ENCODE measurements at regions not wholly inside any gene's neighbourhood (a gene's known extent, or its start where the extent isn't known, plus 50 kb on each side); places are given as distances from the start of the nearest gene placed in this dataset.

DNA sequence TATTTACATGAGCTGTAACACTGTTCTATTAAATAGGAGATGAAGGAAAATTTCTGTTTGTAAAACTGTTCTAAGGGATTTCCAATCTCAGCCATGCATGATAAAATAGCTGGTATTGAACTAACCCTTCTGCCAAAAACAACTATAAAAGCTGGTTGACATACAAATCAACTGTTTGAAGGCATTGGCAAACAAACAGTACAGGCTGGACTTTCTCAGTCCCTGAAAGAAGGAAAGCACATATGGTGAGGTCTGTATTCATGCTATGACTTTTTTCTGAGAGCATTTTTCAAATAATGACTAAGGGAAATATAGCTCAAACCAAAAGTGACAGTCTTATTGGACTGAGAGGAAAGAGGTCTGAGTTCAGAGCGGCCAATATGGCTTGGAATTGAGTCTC is 117.0 kb upstream of the CCDC54 start:
- DNase-seq (no peak), ATAC-seq (ENCODE audit: insufficient read depth, low read depth) (no peak)
- Histone ChIP-seq H3K4me2 (ENCODE audit: insufficient read depth, low read length) (no peak overlapping the region), H3K27ac (ENCODE audit: low read length) (no peak overlapping the region), H3K9me3 (ENCODE audit: insufficient read depth, low read length, severe bottlenecking) (no peaks in the 10 kb centered on the region), H3K4me1 (ENCODE audit: insufficient read depth, low read length) (no peaks in the 10 kb centered on the region), H2AFZ (ENCODE audit: low read depth, low read length) (no peak overlapping the region), H3K27me3 (ENCODE audit: insufficient read depth, low read length, poor library complexity) (no peaks in the 10 kb centered on the region), H3K36me3 (ENCODE audit: insufficient read depth, low read length) (no peaks in the 10 kb centered on the region), H4K20me1 (ENCODE audit: insufficient read depth, low read length) (no peaks in the 10 kb centered on the region), H3K79me2 (ENCODE audit: insufficient read depth, low read length) (no peaks in the 10 kb centered on the region), H3K4me3 (ENCODE audit: low read depth in 1 of 2, low read length in 2 of 2) (no peak overlapping the region), H3K9ac (ENCODE audit: low read depth, low read length) (no peak overlapping the region)
- TF ChIP-seq, protein P1, sequence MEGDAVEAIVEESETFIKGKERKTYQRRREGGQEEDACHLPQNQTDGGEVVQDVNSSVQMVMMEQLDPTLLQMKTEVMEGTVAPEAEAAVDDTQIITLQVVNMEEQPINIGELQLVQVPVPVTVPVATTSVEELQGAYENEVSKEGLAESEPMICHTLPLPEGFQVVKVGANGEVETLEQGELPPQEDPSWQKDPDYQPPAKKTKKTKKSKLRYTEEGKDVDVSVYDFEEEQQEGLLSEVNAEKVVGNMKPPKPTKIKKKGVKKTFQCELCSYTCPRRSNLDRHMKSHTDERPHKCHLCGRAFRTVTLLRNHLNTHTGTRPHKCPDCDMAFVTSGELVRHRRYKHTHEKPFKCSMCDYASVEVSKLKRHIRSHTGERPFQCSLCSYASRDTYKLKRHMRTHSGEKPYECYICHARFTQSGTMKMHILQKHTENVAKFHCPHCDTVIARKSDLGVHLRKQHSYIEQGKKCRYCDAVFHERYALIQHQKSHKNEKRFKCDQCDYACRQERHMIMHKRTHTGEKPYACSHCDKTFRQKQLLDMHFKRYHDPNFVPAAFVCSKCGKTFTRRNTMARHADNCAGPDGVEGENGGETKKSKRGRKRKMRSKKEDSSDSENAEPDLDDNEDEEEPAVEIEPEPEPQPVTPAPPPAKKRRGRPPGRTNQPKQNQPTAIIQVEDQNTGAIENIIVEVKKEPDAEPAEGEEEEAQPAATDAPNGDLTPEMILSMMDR (IDR thresholded peaks at IDR 0.05; ENCODE audit: borderline replicate concordance, extremely low read depth, low read length, poor library complexity, severe bottlenecking): no peak
- TF ChIP-seq EZH2 (IDR thresholded peaks at IDR 0.05; ENCODE audit: borderline replicate concordance, low read depth, low read length, severe bottlenecking): no peak

DNA sequence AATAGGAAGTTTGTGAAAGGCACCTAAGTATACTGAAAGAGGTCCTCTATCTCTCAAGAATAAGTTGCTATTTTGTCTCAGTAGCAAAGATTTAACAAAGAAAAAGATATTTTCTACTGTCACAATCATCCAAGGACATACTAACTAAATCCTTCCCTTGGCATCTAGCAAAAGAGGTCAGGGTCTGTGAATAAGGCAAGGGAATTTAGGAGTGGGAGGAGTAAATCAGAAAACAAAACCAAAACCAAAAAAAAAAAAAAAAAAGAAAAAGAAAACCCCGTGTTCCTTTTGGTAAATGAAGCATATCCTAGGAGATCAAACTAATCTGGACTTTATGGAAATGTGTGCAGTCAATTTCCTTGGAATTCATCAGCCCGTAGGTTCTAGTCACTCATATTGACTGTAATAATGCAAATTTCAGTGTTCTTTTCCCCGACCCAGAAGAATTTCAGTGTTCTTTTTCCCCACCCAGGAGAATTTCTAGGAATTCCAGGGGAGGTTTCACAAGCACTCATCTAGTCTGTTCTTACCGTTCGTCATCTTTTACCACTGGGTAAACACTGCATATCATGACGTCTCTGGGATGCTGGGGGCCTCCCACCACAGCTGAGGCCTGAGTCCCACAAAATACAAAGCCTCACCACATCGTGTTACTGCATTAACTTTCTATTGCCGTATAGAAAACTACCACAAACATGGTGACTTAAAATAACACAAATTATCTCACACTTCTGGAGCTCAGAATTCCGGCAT is 113.8 kb upstream of the CCDC54 start:
- no peak overlapping the region for H2AFZ ChIP-seq (ENCODE audit: low read depth, low read length)
- no peak for DNase-seq
- no peak overlapping the region for H3K4me3 ChIP-seq (ENCODE audit: low read depth in 1 of 2, low read length in 2 of 2)
- no peak for ATAC-seq (ENCODE audit: insufficient read depth, low read depth)
- no peaks in the 10 kb centered on the region for H3K79me2 ChIP-seq (ENCODE audit: insufficient read depth, low read length)
- TF ChIP-seq, protein P1 (IDR thresholded peaks at IDR 0.05; ENCODE audit: borderline replicate concordance, extremely low read depth, low read length, poor library complexity, severe bottlenecking): no peak
- no peak for TF ChIP-seq EZH2 (IDR thresholded peaks at IDR 0.05; ENCODE audit: borderline replicate concordance, low read depth, low read length, severe bottlenecking)
- H3K9ac ChIP-seq (ENCODE audit: low read depth, low read length): no peak overlapping the region
- H4K20me1 ChIP-seq (ENCODE audit: insufficient read depth, low read length): no peaks in the 10 kb centered on the region
- no peak overlapping the region for H3K27ac ChIP-seq (ENCODE audit: low read length)
- no peaks in the 10 kb centered on the region for H3K36me3 ChIP-seq (ENCODE audit: insufficient read depth, low read length)
- no peaks in the 10 kb centered on the region for H3K9me3 ChIP-seq (ENCODE audit: insufficient read depth, low read length, severe bottlenecking)
- no peak overlapping the region for H3K4me2 ChIP-seq (ENCODE audit: insufficient read depth, low read length)
- no peaks in the 10 kb centered on the region for H3K4me1 ChIP-seq (ENCODE audit: insufficient read depth, low read length)
- H3K27me3 ChIP-seq (ENCODE audit: insufficient read depth, low read length, poor library complexity): no peaks in the 10 kb centered on the region

DNA sequence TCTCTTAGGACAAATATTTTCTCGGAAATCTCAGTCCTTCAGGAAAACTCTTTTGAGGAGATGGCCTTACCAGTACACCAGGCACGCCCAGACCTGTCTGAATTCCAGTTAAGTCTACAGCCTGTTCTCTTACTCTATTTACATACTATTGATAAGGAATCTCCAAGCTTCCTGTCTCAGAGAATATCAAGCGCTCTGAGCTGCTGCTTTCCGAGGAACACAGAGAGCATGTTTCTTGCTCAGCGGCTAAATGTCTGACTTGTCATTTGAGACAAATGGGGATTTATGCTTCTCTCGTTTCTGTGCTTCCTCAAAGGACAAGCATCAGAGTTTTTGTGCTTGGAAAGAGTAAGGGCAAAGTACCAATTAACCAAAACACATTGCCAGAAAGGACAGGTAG is 112.4 kb upstream of the CCDC54 start:
- H3K4me3 ChIP-seq (ENCODE audit: low read depth in 1 of 2, low read length in 2 of 2): no peak overlapping the region
- H3K27ac ChIP-seq (ENCODE audit: low read length): no peak overlapping the region
- no peak overlapping the region for H3K9ac ChIP-seq (ENCODE audit: low read depth, low read length)
- ATAC-seq (ENCODE audit: insufficient read depth, low read depth): no peak
- DNase-seq: no peak
- TF ChIP-seq, protein P1 (IDR thresholded peaks at IDR 0.05; ENCODE audit: borderline replicate concordance, extremely low read depth, low read length, poor library complexity, severe bottlenecking): no peak
- no peak for TF ChIP-seq EZH2 (IDR thresholded peaks at IDR 0.05; ENCODE audit: borderline replicate concordance, low read depth, low read length, severe bottlenecking)
- H4K20me1 ChIP-seq (ENCODE audit: insufficient read depth, low read length): no peaks in the 10 kb centered on the region
- H3K79me2 ChIP-seq (ENCODE audit: insufficient read depth, low read length): no peaks in the 10 kb centered on the region
- H3K4me1 ChIP-seq (ENCODE audit: insufficient read depth, low read length): no peaks in the 10 kb centered on the region
- H3K4me2 ChIP-seq (ENCODE audit: insufficient read depth, low read length): no peak overlapping the region
- no peaks in the 10 kb centered on the region for H3K36me3 ChIP-seq (ENCODE audit: insufficient read depth, low read length)
- H3K27me3 ChIP-seq (ENCODE audit: insufficient read depth, low read length, poor library complexity): no peaks in the 10 kb centered on the region
- H2AFZ ChIP-seq (ENCODE audit: low read depth, low read length): no peak overlapping the region
- no peaks in the 10 kb centered on the region for H3K9me3 ChIP-seq (ENCODE audit: insufficient read depth, low read length, severe bottlenecking)
